COLO668 (cell line): ENCODE measurements at regions not wholly inside any gene's neighbourhood (a gene's known extent, or its start where the extent isn't known, plus 50 kb on each side); places are given as distances from the start of the nearest gene placed in this dataset.
"Not testable (repeated sequence)": the region's sequence is repeated elsewhere in the genome, so short reads cannot be mapped to it uniquely, and the experiment has no call there.

ENCODE experiments used
- DNase-seq: peaks from one replicate; lab custom pipeline; 2025; ENCODE audit not compliant: unreplicated experiment; lab: John Stamatoyannopoulos, UW

- DNase-seq, result no peak
These were observed 249.4 kb downstream of the HNMT start for GRCh38 chr2:138213624-138214023.

- DNase-seq, result no peak
These were observed 251.7 kb downstream of the HNMT start for GRCh38 chr2:138215958-138216357.

- DNase-seq, result no peak
These were observed 253.7 kb downstream of the HNMT start for GRCh38 chr2:138217975-138218374.

- no peak for DNase-seq
These were observed 254.1 kb downstream of the HNMT start for GRCh38 chr2:138218397-138218796.

GRCh38 chr2:138219961-138220360 is 255.7 kb downstream of the HNMT start:
- no peak for DNase-seq

- DNase-seq, result no peak
These were observed 257.1 kb downstream of the HNMT start for GRCh38 chr2:138221358-138221757.

GRCh38 chr2:138223319-138223718 is 259.0 kb downstream of the HNMT start:
- DNase-seq, result no peak

GRCh38 chr2:138227195-138227594 is 262.9 kb downstream of the HNMT start:
- DNase-seq, result no peak

- DNase-seq, result no peak
These were observed 263.8 kb downstream of the HNMT start for GRCh38 chr2:138228101-138228500.

- DNase-seq, result no peak
These were observed 267.3 kb upstream of the SPOPL start for GRCh38 chr2:138234265-138234664.

- no peak for DNase-seq
These were observed 266.5 kb upstream of the SPOPL start for GRCh38 chr2:138235041-138235440.

GRCh38 chr2:138236142-138236541 is 265.4 kb upstream of the SPOPL start:
- DNase-seq, result no peak

- no peak for DNase-seq
These were observed 263.7 kb upstream of the SPOPL start for GRCh38 chr2:138237667-138238384.

GRCh38 chr2:138238908-138239307 is 262.7 kb upstream of the SPOPL start:
- no peak for DNase-seq

- DNase-seq, result no peak
These were observed 261.6 kb upstream of the SPOPL start for GRCh38 chr2:138239902-138240491.

GRCh38 chr2:138243372-138243771 is 258.2 kb upstream of the SPOPL start:
- DNase-seq, result no peak

- DNase-seq, result no peak
These were observed 257.1 kb upstream of the SPOPL start for GRCh38 chr2:138244501-138244925.

- no peak for DNase-seq
These were observed 256.3 kb upstream of the SPOPL start for GRCh38 chr2:138245310-138245709.

GRCh38 chr2:138247302-138247701 is 254.3 kb upstream of the SPOPL start:
- no peak for DNase-seq

GRCh38 chr2:138249207-138249606 is 252.4 kb upstream of the SPOPL start:
- DNase-seq, result no peak

GRCh38 chr2:138250843-138251320 is 250.7 kb upstream of the SPOPL start:
- not testable (repeated sequence) for DNase-seq

GRCh38 chr2:138252587-138252986 is 249.0 kb upstream of the SPOPL start:
- DNase-seq, result no peak

- DNase-seq, result no peak
These were observed 245.9 kb upstream of the SPOPL start for GRCh38 chr2:138255670-138256069.
